Mesothelial cell of epicardium (in vitro differentiated cells): ENCODE measurements at regions not wholly inside any gene's neighbourhood (a gene's known extent, or its start where the extent isn't known, plus 50 kb on each side); places are given as distances from the start of the nearest gene placed in this dataset.

Experiments used
- DNase-seq, 2 experiments: peaks; one replicate each; pipeline ENCODE4 v3.0.0; 2021; ENCODE audit warnings: low spot score in 2 of 2; ENCODE audit not compliant: unreplicated experiment in 2 of 2
- H3K27ac Mint-ChIP-seq: 2 replicates; pipeline ENCODE4 v1.8.0; 2021; ENCODE audit warnings: mixed read lengths
- H3K27me3 Mint-ChIP-seq: 2 replicates; pipeline ENCODE4 v1.8.0; 2021; ENCODE audit warnings: low read depth, mixed read lengths
- H3K36me3 Mint-ChIP-seq: 2 replicates; pipeline ENCODE4 v1.8.0; 2021; ENCODE audit warnings: mixed read lengths
- H3K4me1 Mint-ChIP-seq: 2 replicates; pipeline ENCODE4 v1.8.0; 2021; ENCODE audit warnings: mixed read lengths
- H3K4me3 Mint-ChIP-seq: 2 replicates; pipeline ENCODE4 v1.8.0; 2021; ENCODE audit warnings: mild to moderate bottlenecking, moderate library complexity, mixed read lengths
- H3K9me3 Mint-ChIP-seq: 2 replicates; pipeline ENCODE4 v1.8.0; 2021; ENCODE audit warnings: mixed read lengths
- TF ChIP-seq, protein P1 (sequence below): fragments of 200-600 bp; sonication (generic); IDR thresholded peaks from one replicate; pipeline ENCODE4 v1.5.0; 2021; ENCODE audit warnings: antibody characterized with exemption; ENCODE audit not compliant: unreplicated experiment

DNA sequence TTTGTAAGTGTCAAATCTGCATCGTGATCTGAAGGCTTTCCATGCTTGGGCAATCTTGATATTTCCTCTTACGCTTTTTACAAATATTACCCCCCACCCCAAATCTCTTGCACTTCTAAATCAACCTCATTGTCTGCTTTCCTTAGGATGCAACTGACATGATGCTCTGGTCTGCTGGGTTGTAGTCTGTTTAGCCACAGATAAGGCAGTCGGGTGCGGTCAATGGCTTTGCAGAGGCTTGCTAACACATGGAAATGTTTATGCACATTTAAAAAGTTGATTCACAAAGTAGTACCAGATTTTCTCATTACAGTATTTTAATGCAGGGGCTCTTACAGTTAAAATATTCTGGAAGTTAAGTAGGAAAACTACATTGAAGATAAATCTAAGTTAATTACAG is 172.5 kb downstream of the BAMBI start:
- H3K27ac Mint-ChIP-seq: no peak overlapping the region
- H3K9me3 Mint-ChIP-seq: no peaks in the 10 kb centered on the region
- H3K27me3 Mint-ChIP-seq: no peaks in the 10 kb centered on the region
- H3K4me1 Mint-ChIP-seq: peaks cover 45% of the 10 kb centered on the region
- no peak overlapping the region for H3K4me3 Mint-ChIP-seq
- TF ChIP-seq, protein P1, sequence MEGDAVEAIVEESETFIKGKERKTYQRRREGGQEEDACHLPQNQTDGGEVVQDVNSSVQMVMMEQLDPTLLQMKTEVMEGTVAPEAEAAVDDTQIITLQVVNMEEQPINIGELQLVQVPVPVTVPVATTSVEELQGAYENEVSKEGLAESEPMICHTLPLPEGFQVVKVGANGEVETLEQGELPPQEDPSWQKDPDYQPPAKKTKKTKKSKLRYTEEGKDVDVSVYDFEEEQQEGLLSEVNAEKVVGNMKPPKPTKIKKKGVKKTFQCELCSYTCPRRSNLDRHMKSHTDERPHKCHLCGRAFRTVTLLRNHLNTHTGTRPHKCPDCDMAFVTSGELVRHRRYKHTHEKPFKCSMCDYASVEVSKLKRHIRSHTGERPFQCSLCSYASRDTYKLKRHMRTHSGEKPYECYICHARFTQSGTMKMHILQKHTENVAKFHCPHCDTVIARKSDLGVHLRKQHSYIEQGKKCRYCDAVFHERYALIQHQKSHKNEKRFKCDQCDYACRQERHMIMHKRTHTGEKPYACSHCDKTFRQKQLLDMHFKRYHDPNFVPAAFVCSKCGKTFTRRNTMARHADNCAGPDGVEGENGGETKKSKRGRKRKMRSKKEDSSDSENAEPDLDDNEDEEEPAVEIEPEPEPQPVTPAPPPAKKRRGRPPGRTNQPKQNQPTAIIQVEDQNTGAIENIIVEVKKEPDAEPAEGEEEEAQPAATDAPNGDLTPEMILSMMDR: no peak
- peak in 1 of 2 experiments; percentile 5 for DNase-seq
- H3K36me3 Mint-ChIP-seq: no peaks in the 10 kb centered on the region

DNA sequence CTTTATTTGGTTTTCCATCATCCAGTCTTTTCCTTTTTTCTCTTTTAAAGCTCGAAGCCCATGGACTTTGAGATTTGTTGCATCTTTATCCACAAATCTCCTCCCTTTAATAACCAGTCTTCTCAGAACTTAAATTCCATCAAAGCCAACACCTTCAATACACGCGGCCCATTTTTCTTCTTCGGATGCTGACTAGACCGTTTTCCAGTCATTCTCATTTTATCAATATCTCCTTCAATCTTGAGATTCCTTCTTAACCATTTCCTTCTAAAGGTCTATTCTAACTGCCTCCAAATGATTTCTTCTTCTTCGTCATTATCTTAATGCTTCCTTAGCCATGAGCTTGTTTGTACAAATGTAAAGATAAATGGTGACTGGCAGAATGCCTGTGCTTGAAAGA is 173.5 kb downstream of the BAMBI start:
- Mint-ChIP-seq H3K27me3 (no peaks in the 10 kb centered on the region), H3K4me3 (no peak overlapping the region)

DNA sequence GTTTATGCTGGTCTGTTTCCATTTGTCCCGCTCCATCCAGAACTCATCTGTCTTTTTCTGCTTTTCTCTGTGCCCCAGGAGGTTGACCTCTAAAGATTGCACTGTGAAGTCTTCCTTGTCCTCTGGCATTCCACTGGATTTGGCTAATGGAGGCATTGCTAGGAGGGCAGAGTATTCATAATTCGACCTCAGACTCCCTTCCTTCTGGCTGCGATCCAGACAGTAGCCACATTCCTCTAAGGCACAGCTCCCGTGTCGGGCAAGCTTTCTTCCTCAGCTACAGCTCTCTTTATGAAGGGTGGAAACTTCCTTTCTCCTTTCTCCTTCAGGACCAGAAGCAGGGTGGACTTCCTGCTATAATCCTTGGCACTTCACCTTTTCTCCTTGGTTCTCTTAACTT is 175.9 kb downstream of the BAMBI start:
- no peaks in the 10 kb centered on the region for H3K27me3 Mint-ChIP-seq
- TF ChIP-seq, protein P1: no peak
- peaks cover 9% of the 10 kb centered on the region for H3K9me3 Mint-ChIP-seq
- peaks cover 34% of the 10 kb centered on the region for H3K4me1 Mint-ChIP-seq
- H3K4me3 Mint-ChIP-seq: no peak overlapping the region
- H3K27ac Mint-ChIP-seq: peak overlapping the region; percentile 87
- H3K36me3 Mint-ChIP-seq: peaks cover 7% of the 10 kb centered on the region
- peak; percentile 32 to 62 for DNase-seq

More for the DNA sequence above, 173.5 kb downstream of the BAMBI start:
- H3K9me3 Mint-ChIP-seq: no peaks in the 10 kb centered on the region
- H3K27ac Mint-ChIP-seq: peak overlapping the region; percentile 13
- no peak for DNase-seq
- TF ChIP-seq, protein P1: no peak
- no peaks in the 10 kb centered on the region for H3K36me3 Mint-ChIP-seq
- H3K4me1 Mint-ChIP-seq: peaks cover 45% of the 10 kb centered on the region

DNA sequence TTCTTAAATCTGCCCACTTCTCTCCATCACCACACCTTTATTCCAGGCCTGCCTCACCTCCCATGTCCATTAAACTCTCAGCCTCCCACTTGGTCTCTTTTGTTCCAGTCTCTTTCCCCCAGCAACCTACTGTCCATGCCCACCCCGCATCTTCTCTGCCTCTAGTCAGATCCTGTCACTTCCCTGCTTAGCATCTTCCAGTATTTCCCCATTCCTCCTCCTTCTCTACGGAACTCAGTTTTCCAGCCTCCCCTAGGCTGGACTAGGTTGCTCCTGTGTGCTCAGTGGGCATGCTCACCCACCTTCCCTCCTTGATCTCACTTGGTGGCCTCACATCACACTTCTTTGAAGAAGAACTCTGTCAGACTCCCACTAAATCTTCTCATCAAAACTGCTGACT is 179.8 kb downstream of the BAMBI start:
- Mint-ChIP-seq H3K4me3 (no peak overlapping the region), H3K36me3 (peaks cover 7% of the 10 kb centered on the region), H3K27me3 (no peaks in the 10 kb centered on the region), H3K27ac (no peak overlapping the region), H3K9me3 (peaks cover 9% of the 10 kb centered on the region), H3K4me1 (peaks cover 42% of the 10 kb centered on the region)
- peak in 1 of 2 experiments; percentile 1 for DNase-seq
- TF ChIP-seq, protein P1: no peak

DNA sequence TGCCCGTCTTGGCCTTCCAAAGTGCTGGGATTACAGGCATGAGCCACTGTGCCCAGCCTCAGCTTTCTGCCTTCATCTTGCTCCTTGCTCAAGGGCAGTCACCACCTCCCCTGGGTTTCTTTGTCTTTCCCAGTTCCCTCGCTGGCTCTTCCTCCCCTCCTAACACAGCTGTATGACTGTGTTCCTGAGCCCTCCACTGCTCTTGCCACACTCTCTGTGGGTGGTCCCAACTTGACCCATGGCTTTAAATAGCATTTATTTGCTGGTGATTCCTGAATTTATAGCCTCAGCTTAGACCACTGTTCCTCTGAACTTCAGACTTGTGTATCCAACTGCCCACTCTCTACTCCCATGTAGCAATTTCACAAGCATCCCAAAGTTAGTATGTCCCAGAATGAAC is 181.3 kb downstream of the BAMBI start:
- Mint-ChIP-seq H3K27me3 (no peaks in the 10 kb centered on the region), H3K4me1 (peaks cover 28% of the 10 kb centered on the region), H3K36me3 (peaks cover 7% of the 10 kb centered on the region), H3K27ac (peak overlapping the region; percentile 18), H3K4me3 (no peak overlapping the region), H3K9me3 (peaks cover 9% of the 10 kb centered on the region)
- no peak for DNase-seq
- TF ChIP-seq, protein P1: no peak

DNA sequence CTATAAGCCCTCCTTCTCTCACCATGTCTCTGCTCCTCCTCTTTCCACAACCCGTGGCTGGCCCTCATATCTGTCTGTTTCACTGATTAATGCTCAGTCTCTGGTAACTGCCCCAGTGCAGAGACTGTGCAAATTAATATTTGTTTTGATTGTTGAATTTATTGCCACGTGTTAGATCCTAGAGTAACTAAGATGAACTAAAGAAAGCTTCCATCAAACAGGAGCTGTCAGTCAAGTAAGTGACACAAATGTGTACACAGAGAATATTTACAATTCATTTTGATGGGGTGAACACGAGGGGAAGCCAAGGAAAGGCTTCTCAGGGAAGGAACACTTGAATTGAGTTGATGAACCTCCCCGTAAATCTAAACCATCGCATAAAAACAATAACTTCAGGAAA is 182.5 kb downstream of the BAMBI start:
- H3K9me3 Mint-ChIP-seq: peaks cover 9% of the 10 kb centered on the region
- DNase-seq: no peak
- H3K27ac Mint-ChIP-seq: peak overlapping the region; percentile 21
- peaks cover 26% of the 10 kb centered on the region for H3K4me1 Mint-ChIP-seq
- H3K27me3 Mint-ChIP-seq: no peaks in the 10 kb centered on the region
- peaks cover 7% of the 10 kb centered on the region for H3K36me3 Mint-ChIP-seq
- H3K4me3 Mint-ChIP-seq: no peak overlapping the region
- TF ChIP-seq, protein P1: no peak
